AG04449 (cell line): ENCODE measurements at regions not wholly inside any gene's neighbourhood (a gene's known extent, or its start where the extent isn't known, plus 50 kb on each side); places are given as distances from the start of the nearest gene placed in this dataset.
"Not testable (repeated sequence)": the region's sequence is repeated elsewhere in the genome, so short reads cannot be mapped to it uniquely, and the experiment has no call there.

Source experiments
- CTCF ChIA-PET: fragments of 350-600 bp; formaldehyde crosslinking; extraction: SDS; loops from one replicate; lab custom pipeline; 2021; ENCODE audit warnings: antibody characterized with exemption; lab: Yijun Ruan, JAX
- POLR2A ChIA-PET: fragments of 400-600, 350-600 bp; formaldehyde crosslinking; extraction: SDS; loops from one replicate; lab custom pipeline; 2020; ENCODE audit warnings: antibody characterized with exemption, inconsistent platforms; lab: Yijun Ruan, JAX
- DNase-seq: peaks from one replicate; pipeline ENCODE4 v3.0.0-alpha.2; 2010; ENCODE audit warnings: low read depth, low spot score
- H3K4me3 ChIP-seq: 2 replicates; pipeline ENCODE4 v1.5.1; 2011; ENCODE audit warnings: low read depth, mild to moderate bottlenecking, control low read depth, low read length
- TF ChIP-seq, protein P1 (sequence below): IDR thresholded peaks from one replicate; pipeline ENCODE4 v1.5.1; 2011; ENCODE audit warnings: mild to moderate bottlenecking, moderate library complexity, low read length, control low read depth, inconsistent platforms; ENCODE audit not compliant: insufficient read depth; ENCODE audit errors: missing control alignments

DNA sequence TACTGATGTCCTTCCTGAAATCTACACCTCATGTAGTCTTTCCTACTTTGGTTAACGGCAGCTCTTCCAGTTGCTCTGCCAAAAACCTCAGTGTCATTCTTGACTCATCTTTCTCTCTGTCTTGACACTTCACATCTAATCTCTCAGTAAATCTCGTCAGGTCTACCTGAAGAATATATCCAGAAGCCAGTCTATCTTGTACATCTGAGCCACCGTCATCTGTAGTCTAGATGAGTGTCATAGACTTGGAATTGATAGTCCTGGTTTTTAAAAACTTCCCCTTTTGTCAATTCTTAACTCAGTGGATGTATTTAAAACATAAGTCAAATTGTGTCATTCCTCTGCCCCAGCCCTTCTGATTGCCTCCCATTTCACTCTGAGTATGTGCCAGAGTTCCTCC lies 90.6 kb downstream of the CCDC74A start:
- DNase-seq, POLR2A ChIA-PET, CTCF ChIA-PET: not testable (repeated sequence)

GRCh38 chr2:131622874-131623273 lies 95.2 kb downstream of the CCDC74A start:
- DNase-seq, POLR2A ChIA-PET, CTCF ChIA-PET, H3K4me3 ChIP-seq: not testable (repeated sequence)

More for the DNA sequence above, 90.6 kb downstream of the CCDC74A start:
- H3K4me3 ChIP-seq = not testable (repeated sequence)

GRCh38 chr2:131626011-131626410 lies 98.3 kb downstream of the CCDC74A start:
- DNase-seq, POLR2A ChIA-PET, CTCF ChIA-PET, H3K4me3 ChIP-seq: not testable (repeated sequence)

DNA sequence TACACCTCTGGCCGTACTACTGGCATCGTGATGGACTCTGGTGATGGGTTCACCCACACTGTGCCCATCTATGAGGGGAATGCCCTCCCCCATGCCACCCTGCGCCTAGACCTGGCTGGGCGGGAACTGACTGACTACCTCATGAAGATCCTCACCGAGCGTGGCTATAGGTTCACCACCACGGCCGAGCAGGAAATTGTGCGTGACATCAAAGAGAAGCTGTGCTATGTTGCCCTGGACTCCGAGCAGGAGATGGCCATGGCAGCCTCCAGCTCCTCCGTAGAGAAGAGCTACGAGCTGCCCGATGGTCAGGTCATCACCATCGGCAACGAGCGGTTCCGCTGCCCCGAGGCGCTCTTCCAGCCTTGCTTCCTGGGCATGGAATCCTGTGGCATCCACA lies 98.9 kb downstream of the CCDC74A start:
- H3K4me3 ChIP-seq, POLR2A ChIA-PET, CTCF ChIA-PET, DNase-seq: not testable (repeated sequence)

- H3K4me3 ChIP-seq, POLR2A ChIA-PET, CTCF ChIA-PET, DNase-seq: not testable (repeated sequence)
These were observed 100.1 kb downstream of the CCDC74A start for GRCh38 chr2:131627777-131628176.

DNA sequence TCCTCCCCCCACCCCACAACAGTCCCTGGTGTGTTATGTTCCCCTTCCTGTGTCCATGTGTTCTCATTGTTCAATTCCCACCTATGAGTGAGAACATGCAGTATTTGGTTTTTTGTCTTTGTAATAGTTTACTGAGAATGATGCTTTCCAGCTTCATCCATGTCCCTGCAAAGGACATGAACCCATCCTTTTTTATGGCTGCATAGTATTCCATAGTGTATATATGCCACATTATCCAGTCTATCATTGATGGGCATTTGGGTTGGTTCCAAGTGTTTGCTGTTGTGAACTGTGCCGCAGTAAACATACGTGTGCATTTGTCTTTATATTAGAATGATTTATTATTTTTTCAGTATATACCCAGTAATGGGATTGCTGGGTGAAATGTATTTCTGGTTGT lies 104.0 kb downstream of the CCDC74A start:
- CTCF ChIA-PET, H3K4me3 ChIP-seq, POLR2A ChIA-PET, DNase-seq: not testable (repeated sequence)

DNA sequence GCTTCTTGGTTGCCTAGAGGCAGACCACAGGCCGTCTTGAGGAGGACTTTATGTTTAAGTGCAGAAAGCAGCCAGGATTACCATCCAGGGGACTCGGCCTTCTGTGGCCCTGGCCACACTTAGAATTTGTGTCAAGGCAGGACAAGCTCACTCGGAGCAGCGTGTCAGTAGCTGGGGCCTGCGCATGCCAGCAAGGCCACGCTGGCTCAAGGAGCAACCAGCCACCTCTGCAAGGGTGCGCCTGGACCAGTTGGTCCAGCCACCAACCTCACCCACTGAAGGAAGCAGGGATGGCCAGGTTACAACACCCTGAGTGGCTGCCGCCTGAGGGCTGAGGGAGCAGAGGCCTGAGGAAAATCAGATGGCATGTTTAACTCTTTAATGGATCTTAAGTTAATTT lies 105.7 kb downstream of the CCDC74A start:
- POLR2A ChIA-PET, DNase-seq, H3K4me3 ChIP-seq, CTCF ChIA-PET: not testable (repeated sequence)

DNA sequence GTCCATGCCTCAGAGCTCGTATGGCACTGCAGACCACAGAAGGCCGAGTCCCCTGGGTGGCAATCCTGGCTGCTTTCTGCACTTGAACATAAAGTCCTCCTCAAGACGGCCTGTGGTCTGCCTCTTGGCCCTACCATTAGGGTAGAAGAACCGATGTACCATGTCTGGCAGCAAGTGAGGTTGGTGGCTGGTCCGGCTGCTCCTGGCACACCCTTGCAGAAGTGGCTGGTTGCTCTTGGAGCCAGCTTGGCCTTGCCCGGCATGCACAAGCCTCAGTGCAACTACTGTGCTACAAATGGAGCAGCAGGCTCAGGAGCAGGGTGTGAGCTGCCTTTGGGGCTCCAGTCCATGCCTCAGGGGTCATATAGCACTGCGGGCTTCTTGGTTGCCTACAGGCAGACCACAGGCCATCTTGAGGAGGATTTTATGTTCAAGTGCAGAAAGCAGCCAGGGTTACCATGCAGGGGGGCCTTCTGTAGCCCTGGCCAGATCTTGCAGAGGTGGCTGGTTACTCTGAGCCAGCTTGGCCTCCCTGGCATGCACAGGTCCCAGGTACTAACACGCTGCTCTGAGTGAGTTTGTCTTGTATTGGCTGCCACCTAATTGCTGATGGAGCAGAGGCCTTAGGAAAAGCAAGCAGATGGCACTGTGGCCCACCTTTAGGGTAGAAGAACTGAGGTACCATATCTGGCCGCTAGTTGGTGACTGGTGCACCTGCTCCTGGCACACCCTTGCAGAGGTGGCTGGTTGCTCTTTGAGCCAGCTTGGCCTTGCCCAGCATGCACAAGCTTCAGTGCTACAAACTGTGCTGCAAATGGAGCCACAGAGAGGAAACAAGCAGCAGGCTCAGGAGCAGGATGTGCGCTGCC lies 106.4 kb downstream of the CCDC74A start:
- H3K4me3 ChIP-seq, POLR2A ChIA-PET, DNase-seq, CTCF ChIA-PET: not testable (repeated sequence)

DNA sequence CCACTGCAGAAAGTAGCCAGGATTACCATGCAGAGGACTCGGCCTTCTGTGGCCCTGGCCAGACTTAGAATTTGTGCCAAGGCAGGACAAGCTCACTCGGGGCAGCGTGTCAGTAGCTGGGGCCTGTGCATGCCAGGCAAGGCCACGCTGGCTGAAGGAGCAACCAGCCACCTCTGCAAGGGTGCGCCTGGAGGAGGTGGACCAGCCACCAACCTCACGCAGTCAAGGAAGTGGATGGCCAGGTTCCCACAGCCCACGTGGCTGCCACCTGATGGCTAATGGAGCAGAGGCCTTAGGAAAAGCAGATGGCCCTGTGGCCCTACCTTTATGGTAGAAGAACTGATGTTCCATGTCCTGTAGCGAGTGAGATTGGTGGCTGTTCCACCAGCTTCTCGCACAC lies 107.9 kb downstream of the CCDC74A start:
- TF ChIP-seq, protein P1, sequence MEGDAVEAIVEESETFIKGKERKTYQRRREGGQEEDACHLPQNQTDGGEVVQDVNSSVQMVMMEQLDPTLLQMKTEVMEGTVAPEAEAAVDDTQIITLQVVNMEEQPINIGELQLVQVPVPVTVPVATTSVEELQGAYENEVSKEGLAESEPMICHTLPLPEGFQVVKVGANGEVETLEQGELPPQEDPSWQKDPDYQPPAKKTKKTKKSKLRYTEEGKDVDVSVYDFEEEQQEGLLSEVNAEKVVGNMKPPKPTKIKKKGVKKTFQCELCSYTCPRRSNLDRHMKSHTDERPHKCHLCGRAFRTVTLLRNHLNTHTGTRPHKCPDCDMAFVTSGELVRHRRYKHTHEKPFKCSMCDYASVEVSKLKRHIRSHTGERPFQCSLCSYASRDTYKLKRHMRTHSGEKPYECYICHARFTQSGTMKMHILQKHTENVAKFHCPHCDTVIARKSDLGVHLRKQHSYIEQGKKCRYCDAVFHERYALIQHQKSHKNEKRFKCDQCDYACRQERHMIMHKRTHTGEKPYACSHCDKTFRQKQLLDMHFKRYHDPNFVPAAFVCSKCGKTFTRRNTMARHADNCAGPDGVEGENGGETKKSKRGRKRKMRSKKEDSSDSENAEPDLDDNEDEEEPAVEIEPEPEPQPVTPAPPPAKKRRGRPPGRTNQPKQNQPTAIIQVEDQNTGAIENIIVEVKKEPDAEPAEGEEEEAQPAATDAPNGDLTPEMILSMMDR = no peak
- CTCF ChIA-PET = no interaction called here

GRCh38 chr2:131636704-131637308 lies 109.1 kb downstream of the CCDC74A start:
- H3K4me3 ChIP-seq, CTCF ChIA-PET, POLR2A ChIA-PET, DNase-seq: not testable (repeated sequence)

More for the DNA sequence above, 107.9 kb downstream of the CCDC74A start:
- H3K4me3 ChIP-seq = no peak overlapping the region
- POLR2A ChIA-PET = no interaction called here
- no peak for DNase-seq

GRCh38 chr2:131639001-131639620 lies 111.4 kb downstream of the CCDC74A start:
- POLR2A ChIA-PET, CTCF ChIA-PET, DNase-seq, H3K4me3 ChIP-seq: not testable (repeated sequence)
